HG02870 (cell line): ENCODE measurements at regions not wholly inside any gene's neighbourhood (a gene's known extent, or its start where the extent isn't known, plus 50 kb on each side); places are given as distances from the start of the nearest gene placed in this dataset.

Experiments
- ATAC-seq: cut with Tn5 transposase; IDR thresholded peaks from one replicate; pipeline ENCODE4 v1.9.1; 2021; ENCODE audit warnings: mild to moderate bottlenecking, moderate library complexity; ENCODE audit not compliant: unreplicated experiment

DNA sequence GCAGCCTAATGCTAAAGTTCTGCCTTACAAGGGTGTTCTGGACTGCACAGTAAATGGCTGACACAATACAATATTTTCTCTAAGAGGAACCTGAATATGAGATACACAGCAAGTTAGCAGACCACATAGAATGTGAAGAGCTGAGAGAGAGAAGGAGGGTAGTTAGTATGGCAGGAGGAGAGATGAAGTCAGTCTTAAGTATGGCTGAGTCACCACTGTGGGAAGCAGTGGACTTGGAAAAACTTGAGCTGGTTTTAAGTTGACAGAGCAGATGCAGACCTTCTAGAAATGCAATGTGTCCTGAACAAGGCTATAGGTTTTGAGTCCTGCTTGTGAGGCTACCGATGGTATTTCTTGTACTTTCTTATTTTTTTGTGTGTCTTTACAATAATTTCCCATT, 172.5 kb downstream of the SH2D1A start:
- ATAC-seq = no peak

- ATAC-seq = no peak
Measured at GRCh38 chrX:124524852-124525251, 178.5 kb downstream of the SH2D1A start.

- no peak for ATAC-seq
Measured at GRCh38 chrX:124529786-124530185, 183.4 kb downstream of the SH2D1A start.

- ATAC-seq = no peak
Measured at GRCh38 chrX:124530803-124531202, 184.4 kb downstream of the SH2D1A start.

- ATAC-seq = no peak
Measured at GRCh38 chrX:124534536-124534935, 188.2 kb downstream of the SH2D1A start.

DNA sequence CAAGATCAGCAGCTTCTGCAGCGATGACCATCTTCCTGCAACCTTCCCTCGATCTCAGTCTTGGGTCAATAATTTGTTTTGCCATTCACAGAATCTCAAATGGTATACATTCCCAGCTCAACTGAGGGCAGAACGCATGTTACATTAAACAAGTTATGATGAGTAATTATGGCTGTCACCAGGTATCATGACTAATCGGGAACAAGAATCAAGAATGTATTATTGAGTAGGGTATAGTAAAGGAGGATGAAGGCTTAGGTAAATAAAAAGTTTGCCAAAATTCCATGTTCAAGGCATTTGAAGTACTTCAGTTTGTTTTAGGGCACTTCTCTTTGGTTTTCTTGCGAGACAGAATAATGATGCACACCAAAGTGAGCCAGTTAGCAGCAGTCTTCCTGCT, 194.1 kb downstream of the SH2D1A start:
- ATAC-seq = no peak

DNA sequence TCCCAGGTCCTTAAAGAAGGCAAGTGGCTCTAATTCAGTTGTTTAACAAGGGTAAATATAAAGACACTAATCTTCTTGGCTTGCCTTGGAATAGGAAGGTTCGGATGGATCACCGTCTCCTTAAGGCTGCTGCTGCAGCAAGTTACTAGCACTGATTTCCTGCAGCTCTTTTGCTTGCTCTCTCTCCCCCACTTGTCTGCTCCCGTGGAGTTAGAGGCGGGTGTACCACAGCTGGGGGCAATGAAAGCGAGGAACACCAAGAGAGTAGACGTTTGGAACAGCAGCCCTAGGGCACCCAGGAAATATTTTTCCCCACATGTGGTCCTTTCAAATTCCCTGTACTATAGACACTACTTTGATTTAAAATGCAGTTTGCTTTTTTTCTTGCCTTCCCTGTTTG, 202.2 kb downstream of the SH2D1A start:
- no peak for ATAC-seq

GRCh38 chrX:124555036-124555595, 208.8 kb downstream of the SH2D1A start:
- ATAC-seq = no peak

DNA sequence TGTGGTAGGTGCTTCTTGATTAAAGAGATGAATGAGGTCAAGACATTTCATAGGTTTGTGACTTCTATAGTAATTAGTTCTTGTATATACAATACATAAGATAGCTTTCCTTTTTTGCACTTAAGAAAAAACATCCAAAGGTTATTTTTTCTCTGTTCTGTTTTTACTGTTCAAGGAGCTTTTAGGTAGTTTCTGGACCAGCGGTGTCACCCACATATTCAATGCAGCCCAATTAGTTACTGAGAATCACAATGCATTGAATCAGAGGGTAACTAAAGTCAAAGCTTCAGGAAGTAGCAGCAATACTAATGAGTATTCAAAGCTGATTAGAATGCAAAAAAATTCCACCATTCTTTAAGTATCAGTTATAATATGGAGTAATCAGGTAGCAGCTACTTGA, 211.6 kb downstream of the SH2D1A start:
- no peak for ATAC-seq

DNA sequence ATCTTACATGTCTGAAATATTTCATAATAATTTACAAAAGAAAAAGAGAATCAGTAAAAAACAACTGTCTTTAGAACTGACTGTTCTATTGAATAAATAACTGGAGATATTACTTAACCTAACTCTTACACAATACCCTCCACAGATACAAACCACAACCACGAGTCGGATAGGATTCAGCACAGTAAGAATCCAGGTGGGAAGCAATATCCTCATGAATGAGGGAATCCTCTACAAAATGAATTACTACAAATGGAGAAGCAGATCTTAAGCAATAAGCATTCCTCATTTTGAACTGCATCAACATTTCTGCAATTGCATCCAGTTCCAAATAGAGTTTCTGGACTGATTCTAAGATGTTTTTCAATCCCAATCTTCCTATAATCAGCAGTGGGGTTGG, 227.1 kb downstream of the SH2D1A start:
- no peak for ATAC-seq

DNA sequence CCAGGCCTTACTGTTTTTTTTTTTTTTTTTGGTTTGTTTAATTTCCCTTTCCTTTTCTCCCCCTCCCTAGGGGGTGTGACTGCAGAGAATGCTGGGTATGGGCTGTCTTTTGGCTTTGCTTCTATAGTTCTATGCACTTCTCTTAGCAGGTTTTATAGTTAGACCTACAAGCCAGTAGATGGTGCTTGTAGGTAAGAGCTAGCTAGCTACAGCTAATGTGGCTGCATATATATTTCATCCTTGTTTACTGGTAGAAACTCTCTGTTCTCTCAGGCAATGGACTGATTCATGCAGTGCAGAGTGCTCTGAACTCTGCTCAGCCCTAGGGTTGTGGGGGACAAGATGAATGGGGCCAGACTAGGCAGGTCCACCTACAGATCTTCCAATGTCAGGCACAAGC, 246.4 kb downstream of the SH2D1A start:
- ATAC-seq = no peak

DNA sequence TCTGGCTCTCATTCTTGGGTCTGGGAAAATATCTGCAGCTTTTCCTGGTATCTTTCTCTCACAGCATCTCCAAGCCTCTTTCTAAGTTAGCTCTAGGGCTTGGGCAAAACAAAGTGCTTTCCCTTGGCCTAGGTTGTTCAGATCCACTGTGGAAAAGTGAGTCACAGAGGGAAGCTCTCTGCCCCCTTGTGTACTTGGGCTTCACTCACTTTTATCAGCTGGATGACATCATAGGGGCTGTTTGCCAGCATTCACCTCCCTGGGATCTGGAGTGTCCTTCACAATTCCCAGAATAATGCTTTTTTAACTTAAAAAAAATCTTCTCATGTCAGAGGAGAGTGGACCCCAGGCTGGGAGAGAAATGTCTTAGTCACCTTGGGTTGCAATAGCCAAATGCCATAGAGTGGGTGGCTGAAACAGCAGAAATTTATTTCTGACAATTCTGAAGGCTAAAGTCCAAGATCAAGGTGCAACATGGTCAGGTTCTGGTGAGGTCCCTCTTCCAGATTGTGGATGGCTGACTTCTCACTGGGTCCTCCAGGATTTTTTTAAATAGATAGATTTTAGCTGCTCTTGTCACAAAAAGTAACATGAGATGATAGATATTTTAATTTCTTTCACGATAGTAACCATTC, 247.8 kb downstream of the SH2D1A start:
- ATAC-seq = no peak

- no peak for ATAC-seq
Measured at GRCh38 chrX:124605511-124605910, 259.1 kb downstream of the SH2D1A start.

GRCh38 chrX:124606724-124607123, 260.4 kb downstream of the SH2D1A start:
- ATAC-seq = no peak

DNA sequence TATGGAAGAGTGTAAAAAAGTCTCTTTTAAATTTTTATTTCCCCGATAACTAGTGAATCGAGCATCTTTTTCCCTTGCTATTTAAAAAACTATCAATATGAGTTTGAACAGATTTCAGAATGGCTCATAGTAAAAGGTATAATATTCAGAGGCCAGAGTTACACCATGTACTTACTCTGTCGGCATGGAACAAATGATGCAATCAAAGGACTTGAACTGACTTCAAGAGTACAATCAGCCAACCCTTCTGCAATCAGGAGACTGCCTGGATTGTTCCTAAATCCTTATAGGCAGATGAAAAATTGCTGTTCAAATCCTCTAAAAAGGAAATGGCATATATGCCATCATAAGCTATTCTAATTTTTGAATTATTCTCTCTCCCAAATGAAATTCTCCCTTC, 273.3 kb downstream of the SH2D1A start:
- no peak for ATAC-seq

DNA sequence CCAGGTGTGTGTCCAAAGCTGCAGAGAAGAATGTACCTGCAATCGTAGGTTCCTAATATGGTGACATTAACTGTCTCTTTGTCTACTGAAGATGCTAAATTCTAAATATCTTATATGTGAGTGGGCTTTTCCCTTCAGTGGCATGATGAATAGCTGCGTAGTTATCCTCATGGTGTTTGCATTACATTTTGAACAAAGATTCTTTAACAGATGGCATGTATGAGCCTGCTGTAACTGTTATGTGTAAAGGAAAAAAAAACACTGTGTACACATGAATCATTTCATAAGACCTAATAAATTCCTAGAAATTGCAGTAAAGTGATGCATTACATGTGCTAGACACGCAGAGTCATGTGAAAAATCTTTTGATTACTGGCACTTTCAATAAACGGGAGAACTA, 288.0 kb downstream of the SH2D1A start:
- no peak for ATAC-seq

DNA sequence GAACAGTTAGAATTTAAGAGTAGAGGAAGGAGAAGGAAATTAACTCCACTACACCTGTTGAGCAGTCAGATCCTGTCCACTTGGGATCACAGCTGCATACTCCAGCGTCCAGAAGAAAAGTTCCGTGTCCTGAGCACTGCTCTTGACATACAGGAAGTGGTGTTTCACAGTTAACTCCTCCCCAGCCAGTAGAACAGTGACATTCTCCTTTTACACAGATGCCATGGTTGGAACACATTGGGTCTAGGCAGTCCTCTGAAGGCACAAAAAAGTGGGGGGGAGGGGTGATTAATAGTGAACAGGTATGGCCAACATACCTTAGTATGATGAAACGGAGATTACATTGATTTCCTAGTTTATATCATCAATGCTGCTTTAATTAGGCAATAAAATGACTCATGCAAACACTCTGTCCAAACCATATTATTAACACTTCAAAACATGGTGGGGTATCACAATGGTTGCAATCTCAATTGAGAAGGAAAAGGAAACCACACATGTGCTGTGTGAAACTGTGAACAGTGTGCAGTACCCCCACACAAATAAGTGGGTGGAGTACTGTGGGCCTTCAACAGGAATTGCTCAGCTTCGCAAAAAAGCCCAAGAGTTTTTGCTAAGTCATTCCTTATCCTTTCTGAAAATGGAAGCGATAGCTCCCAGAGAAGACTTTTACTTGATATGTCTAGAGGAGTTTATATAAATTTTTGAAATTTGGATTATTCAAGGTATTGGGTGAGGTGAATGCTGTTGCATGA, 295.6 kb downstream of the SH2D1A start:
- ATAC-seq = no peak

GRCh38 chrX:124646403-124646802, 300.0 kb downstream of the SH2D1A start:
- no peak for ATAC-seq

DNA sequence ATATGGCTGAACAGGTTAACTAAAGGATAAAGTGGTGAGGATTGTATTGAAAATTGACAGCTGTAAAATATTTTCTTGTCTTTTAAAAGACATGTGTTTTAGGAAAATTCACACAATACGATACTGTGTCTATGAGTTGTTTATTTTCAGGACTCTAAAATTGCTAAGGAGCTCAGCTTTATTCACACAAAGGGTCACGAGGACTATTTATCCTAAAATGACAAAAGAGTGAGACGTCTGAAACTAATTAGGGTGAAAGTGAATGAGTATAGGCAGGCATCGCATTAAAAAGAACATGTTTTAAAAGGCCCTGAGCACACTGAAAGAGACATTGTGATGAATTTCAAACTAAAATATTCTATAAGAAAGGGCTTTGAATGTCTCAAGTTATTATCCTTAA, 304.7 kb downstream of the SH2D1A start:
- ATAC-seq = no peak

DNA sequence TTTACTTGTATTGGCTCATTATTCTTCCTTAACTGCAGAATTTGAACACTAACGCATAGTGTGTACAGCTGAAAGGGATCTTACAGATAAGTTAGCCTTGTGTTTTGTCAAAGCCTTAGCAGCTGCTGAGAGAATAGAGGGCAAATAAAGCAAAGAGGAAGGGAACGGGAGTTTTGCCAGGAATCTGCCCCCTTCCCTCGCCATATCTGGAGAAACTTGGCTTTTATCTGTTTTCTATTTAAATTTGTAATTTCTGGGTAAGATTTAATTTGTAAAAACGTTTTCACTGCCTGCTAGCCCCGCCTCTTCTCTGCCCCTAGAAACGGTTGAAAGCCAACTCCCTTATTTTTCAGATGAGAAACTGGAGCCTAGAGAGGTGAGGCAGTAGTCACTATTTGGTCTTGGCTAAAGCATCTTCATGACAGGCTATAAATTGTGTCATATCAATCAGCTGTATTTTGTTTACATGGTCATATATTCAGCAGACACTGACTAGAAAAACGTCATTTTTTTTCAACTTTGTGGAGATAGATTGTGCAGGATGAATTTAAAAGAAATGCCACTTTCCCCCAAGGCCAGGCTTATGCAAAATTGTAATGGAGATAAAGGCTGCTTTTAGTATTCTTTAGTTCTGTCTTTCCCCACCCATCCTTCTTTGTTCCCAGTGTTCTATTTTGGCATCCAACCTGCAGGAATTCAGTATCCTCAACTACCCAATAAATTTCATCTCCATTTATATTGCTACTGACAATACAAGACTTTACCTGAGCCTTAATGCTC, 319.4 kb downstream of the SH2D1A start:
- no peak for ATAC-seq

DNA sequence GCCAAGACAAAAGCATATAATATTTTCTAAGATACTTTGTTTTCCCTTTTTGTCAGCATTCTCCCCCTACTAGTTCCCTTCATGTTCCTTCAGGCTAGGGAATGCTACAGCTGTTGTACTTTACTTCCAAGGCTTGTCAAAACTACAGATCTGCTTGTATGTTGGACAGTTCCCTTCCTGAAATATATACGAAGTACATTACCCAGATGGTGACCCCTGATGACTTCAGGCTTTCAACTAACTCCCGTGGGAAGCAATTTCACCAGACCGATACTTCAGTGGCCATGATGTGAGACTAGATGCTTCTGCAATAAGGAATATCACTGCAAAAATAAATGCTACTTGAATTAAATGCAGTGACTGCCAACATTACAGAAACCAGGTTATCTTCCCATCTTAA, 332.8 kb downstream of the SH2D1A start:
- no peak for ATAC-seq

DNA sequence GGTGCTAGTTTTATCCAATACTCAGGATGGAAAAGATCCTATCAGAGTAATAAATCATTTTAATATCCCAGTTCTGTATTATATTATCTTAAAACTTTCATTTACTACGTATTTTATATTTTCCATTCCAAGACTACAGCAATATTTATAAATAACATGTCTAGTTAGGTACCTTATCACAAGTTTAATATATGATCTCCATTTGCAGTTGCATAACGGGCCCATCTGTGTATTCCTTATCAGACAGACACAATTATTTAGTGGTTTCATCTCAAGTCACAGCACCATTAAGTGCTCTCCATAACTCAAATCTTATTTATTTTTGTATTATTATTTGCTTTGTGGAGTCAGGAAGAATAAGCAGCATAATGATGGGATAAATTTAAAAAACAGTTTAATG, 333.9 kb downstream of the SH2D1A start:
- no peak for ATAC-seq
